Stomach (tissue), 8 donors: ENCODE measurements at regions not wholly inside any gene's neighbourhood (a gene's known extent, or its start where the extent isn't known, plus 50 kb on each side); places are given as distances from the start of the nearest gene placed in this dataset.

Experiments used
- DNase-seq, 2 donors: peaks; one replicate each; pipeline versions ENCODE4 v3.0.0 to v3.0.0-alpha.2; 2013 to 2019
- H3K27ac ChIP-seq, 5 donors: fragments of 200-600 bp in 4 of 5; sonication (generic) in 4 of 5; one replicate each; pipeline ENCODE4 v1.5.1; 2013 to 2019; ENCODE audit warnings: mild to moderate bottlenecking in 1 of 5, moderate library complexity in 1 of 5
- H3K27me3 ChIP-seq, 3 donors: fragments of 200-600 bp; sonication (generic); one replicate each; pipeline ENCODE4 v1.5.1; 2017 to 2019; ENCODE audit warnings: mixed run types in 1 of 3
- H3K36me3 ChIP-seq, 4 donors: fragments of 200-600 bp; sonication (generic); 1 replicate in 3 of 4; 2 replicates in 1 of 4; pipeline ENCODE4 v1.5.1; 2016 to 2019
- H3K4me1 ChIP-seq, 4 donors: fragments of 200-600 bp; sonication (generic); one replicate each; pipeline ENCODE4 v1.5.1; 2016 to 2019
- H3K4me3 ChIP-seq, 4 donors: fragments of 200-600 bp; sonication (generic) in 3 of 4; one replicate each; pipeline ENCODE4 v1.5.1; 2016 to 2019; ENCODE audit warnings: mild to moderate bottlenecking in 1 of 4
- H3K9me3 ChIP-seq, 4 donors: fragments of 200-600 bp; sonication (generic); one replicate each; pipeline ENCODE4 v1.5.1; 2016 to 2019
- EP300 ChIP-seq: sonication (generic); formaldehyde crosslinking; IDR thresholded peaks from one replicate; pipeline ENCODE4 v1.6.1; 2017; ENCODE audit warnings: antibody characterized with exemption
- POLR2A ChIP-seq, 4 donors: fragments of 450-650 bp; IDR thresholded peaks; one replicate each; pipeline ENCODE4 v1.6.1; 2016; ENCODE audit warnings: antibody characterized with exemption in 4 of 4, control low read depth in 2 of 4, mild to moderate bottlenecking in 1 of 4, moderate library complexity in 1 of 4
- POLR2AphosphoS5 ChIP-seq, 3 donors: sonication (generic); formaldehyde crosslinking; IDR thresholded peaks; one replicate each; pipeline ENCODE4 v1.6.1; 2016; ENCODE audit warnings: antibody characterized with exemption in 3 of 3
- WGBS, 5 donors: extraction: QIAGEN DNeasy Blood & Tissue Kit in 3 of 5; methylation state at CpG; one replicate each; pipeline versions ENCODE4 v1.1.5 to v1.1.7; 2013 to 2018; 5-methylcytosine and 5-hydroxymethylcytosine counted together
- intact Hi-C: fragments of 100-400 bp; cut with DNase I; formaldehyde crosslinking; loops from one replicate; pipeline ENCODE4 v1.15.1; 2023; ENCODE audit warnings: low total_unique reads
- TF ChIP-seq, protein P1 (sequence below), 7 experiments: fragments of 450-650 bp in 4 of 7; fragments of 200-600 bp in 3 of 7; sonication (generic) in 3 of 7; IDR thresholded peaks; one replicate each; pipeline ENCODE4 v1.5.1; 2016 to 2019; ENCODE audit warnings: antibody characterized with exemption in 7 of 7, control low read depth in 2 of 7, mild to moderate bottlenecking in 1 of 7
- donor health status: healthy with polysubstance abuse.
- donor health status: Bipolar disorder and iron deficiency.
- donor health status: healthy.

DNA sequence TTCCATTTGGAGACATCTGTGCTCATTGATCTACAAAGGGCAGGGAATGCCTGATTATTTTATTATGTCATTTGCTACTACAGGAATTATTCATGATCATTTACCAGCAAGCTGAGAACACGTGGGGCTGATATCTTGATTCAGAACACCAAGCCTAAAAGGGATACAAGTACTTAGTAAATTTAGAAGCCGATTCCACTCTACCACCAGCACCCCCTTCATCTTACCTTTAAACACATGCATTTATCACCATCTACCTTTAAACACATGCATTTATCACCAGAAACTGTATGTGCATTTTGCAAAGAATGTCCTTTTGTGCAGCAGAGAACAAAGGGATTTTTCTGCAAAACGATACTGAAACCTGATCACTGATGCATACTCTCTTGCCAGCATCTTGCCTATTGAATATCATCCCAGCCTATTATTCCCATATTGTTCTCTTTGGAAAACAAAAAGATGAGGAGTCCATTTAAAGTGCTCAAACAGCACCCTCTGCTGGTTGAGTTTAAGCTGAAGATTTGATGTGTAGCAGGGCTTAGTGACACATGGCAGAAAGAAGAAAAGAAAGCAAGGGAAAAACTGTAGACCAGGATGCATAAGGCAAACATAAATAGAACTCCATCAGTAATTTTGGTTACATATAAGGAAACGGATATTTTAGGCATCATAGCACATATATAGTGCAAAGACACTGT lies 132.6 kb upstream of the PLEKHG7 start:
- H3K36me3 ChIP-seq, result no peaks in the 10 kb centered on the region
- H3K27me3 ChIP-seq, result no peaks in the 10 kb centered on the region
- intact Hi-C loops, result no loop called here
- TF ChIP-seq POLR2AphosphoS5 (IDR thresholded peaks at IDR 0.05), result peak in 1 of 3 donors; percentile 44
- TF ChIP-seq, protein P1, sequence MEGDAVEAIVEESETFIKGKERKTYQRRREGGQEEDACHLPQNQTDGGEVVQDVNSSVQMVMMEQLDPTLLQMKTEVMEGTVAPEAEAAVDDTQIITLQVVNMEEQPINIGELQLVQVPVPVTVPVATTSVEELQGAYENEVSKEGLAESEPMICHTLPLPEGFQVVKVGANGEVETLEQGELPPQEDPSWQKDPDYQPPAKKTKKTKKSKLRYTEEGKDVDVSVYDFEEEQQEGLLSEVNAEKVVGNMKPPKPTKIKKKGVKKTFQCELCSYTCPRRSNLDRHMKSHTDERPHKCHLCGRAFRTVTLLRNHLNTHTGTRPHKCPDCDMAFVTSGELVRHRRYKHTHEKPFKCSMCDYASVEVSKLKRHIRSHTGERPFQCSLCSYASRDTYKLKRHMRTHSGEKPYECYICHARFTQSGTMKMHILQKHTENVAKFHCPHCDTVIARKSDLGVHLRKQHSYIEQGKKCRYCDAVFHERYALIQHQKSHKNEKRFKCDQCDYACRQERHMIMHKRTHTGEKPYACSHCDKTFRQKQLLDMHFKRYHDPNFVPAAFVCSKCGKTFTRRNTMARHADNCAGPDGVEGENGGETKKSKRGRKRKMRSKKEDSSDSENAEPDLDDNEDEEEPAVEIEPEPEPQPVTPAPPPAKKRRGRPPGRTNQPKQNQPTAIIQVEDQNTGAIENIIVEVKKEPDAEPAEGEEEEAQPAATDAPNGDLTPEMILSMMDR (IDR thresholded peaks at IDR 0.05), result peak in 5 of 7 experiments; percentile 46 to 93 (median 83)
- no peak for TF ChIP-seq EP300
- TF ChIP-seq POLR2A (IDR thresholded peaks at IDR 0.05), result no peak
- DNase-seq, result peak; percentile 61 to 93
- no peak overlapping the region for H3K27ac ChIP-seq
- WGBS, 5 donors, result 2 to 6% (median 3%) methylated on average over 4 of the region's 4 CpGs
- no peaks in the 10 kb centered on the region for H3K9me3 ChIP-seq
- H3K4me1 ChIP-seq, result peaks cover 0 to 31% (median 9%) of the 10 kb centered on the region in 4 donors
- H3K4me3 ChIP-seq, result no peak overlapping the region

- H3K4me3 ChIP-seq, result no peak overlapping the region
- intact Hi-C loops, result no loop called here
- DNase-seq, result no peak
- no peaks in the 10 kb centered on the region for H3K9me3 ChIP-seq
- H3K4me1 ChIP-seq, result peaks cover 0 to 18% (median 5%) of the 10 kb centered on the region in 4 donors
- no peak for TF ChIP-seq POLR2A (IDR thresholded peaks at IDR 0.05)
- TF ChIP-seq EP300, result no peak
- TF ChIP-seq POLR2AphosphoS5 (IDR thresholded peaks at IDR 0.05), result no peak
- TF ChIP-seq, protein P1 (IDR thresholded peaks at IDR 0.05), result no peak
- 60 to 66% (median 64%) methylated on average over 2 of the region's 2 CpGs for WGBS, 5 donors
- no peaks in the 10 kb centered on the region for H3K36me3 ChIP-seq
- peak overlapping the region in 2 of 5 donors; percentile 7 to 31 for H3K27ac ChIP-seq
- no peaks in the 10 kb centered on the region for H3K27me3 ChIP-seq
These were observed 134.1 kb upstream of the PLEKHG7 start for GRCh38 chr12:92568691-92569090.

DNA sequence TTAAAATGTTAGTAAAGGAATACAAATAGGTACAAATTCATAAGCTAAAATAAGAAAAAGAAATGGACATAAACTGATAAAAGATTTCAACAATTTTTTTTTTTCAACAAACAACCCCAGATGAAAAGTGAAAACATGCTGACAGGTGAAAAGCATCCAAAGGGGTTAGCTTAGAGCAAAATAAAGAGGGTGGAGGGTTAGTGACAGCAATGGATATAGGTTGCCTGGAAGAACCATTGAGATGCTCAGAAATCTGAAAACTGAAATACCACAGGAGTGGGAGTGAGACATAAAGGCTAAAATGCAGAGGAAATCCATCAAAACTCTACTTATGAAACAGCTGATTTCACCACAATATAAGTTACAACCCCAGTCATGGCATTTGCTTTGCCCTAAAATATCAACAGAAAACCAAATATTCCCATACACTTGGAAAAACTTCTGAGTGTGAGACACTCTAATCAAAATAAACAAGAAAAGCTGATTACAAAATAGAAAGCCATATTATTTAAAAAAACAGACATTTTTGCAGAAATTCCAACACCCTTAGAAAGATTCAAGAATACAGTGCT lies 136.3 kb upstream of the PLEKHG7 start:
- TF ChIP-seq, protein P1 (IDR thresholded peaks at IDR 0.05), result no peak
- TF ChIP-seq EP300, result no peak
- TF ChIP-seq POLR2A (IDR thresholded peaks at IDR 0.05), result no peak
- TF ChIP-seq POLR2AphosphoS5 (IDR thresholded peaks at IDR 0.05), result no peak
- DNase-seq, result no peak
- Histone ChIP-seq H3K9me3 (no peaks in the 10 kb centered on the region), H3K36me3 (no peaks in the 10 kb centered on the region), H3K27me3 (no peaks in the 10 kb centered on the region), H3K4me3 (no peak overlapping the region), H3K4me1 (peaks cover 7 to 29% (median 15%) of the 10 kb centered on the region in 4 donors), H3K27ac (no peak overlapping the region)
- intact Hi-C loops, result no loop called here

- intact Hi-C loops, result no loop called here
These were observed 139.0 kb upstream of the PLEKHG7 start for GRCh38 chr12:92563819-92564218.

More at GRCh38 chr12:92563819-92564218, 139.0 kb upstream of the PLEKHG7 start:
- TF ChIP-seq EP300 (no peak), POLR2A (IDR thresholded peaks at IDR 0.05) (no peak), POLR2AphosphoS5 (IDR thresholded peaks at IDR 0.05) (no peak)
- TF ChIP-seq, protein P1 (IDR thresholded peaks at IDR 0.05), result no peak
- Histone ChIP-seq H3K36me3 (no peaks in the 10 kb centered on the region), H3K27ac (no peak overlapping the region), H3K4me1 (peaks cover 12 to 31% (median 20%) of the 10 kb centered on the region in 4 donors), H3K9me3 (no peaks in the 10 kb centered on the region), H3K4me3 (no peak overlapping the region), H3K27me3 (no peaks in the 10 kb centered on the region)
- no peak for DNase-seq
- 0 to 80% (median 53%) methylated on average over 1 of the region's 1 CpG for WGBS, 5 donors
